HG03354 (cell line): ENCODE measurements at regions not wholly inside any gene's neighbourhood (a gene's known extent, or its start where the extent isn't known, plus 50 kb on each side); places are given as distances from the start of the nearest gene placed in this dataset.
A peak's percentile ranks its signal among the peaks of the same experiment; 100 is the strongest.

Experiments used
- ATAC-seq: cut with Tn5 transposase; IDR thresholded peaks from one replicate; pipeline ENCODE4 v1.9.1; 2021; ENCODE audit warnings: mild to moderate bottlenecking; ENCODE audit not compliant: unreplicated experiment, poor library complexity, severe bottlenecking

- ATAC-seq = no peak
Measured at GRCh38 chr11:8340296-8340695, 76.6 kb upstream of the LMO1 start.

GRCh38 chr11:8339592-8340022 lies 75.9 kb upstream of the LMO1 start:
- no peak for ATAC-seq

GRCh38 chr11:8338138-8338537 lies 74.5 kb upstream of the LMO1 start:
- no peak for ATAC-seq

DNA sequence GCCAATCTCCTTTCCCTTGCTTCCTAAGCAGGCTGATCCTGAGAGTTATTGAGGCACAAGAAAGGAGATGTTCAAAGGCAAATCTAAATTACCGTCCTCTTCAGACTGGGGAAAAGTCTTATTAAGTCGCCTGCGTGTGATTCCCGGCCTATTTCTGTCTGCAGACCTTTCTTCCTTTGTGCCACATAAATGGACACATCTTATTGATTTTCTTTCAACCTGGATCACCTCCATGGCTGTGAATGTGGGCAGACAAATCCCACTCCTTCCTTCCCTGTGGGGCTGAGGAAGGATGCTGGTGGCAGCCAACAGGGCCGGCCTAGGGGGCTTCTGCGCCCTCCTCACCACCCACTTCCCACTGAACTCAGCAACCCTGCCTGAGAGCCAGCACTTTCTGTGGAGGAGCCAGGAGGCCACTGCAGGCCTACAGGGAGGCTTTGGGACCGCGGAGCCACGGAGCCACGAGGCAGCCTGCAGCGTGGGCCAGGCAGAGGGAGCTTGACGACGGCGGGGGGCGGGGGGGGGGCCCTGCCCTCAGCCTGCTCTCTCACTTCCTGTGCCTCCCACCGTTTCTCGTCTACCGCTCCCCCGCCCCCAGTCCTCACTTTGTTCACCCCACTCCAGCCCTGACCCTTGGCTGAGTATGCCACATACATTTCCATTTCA lies 73.6 kb upstream of the LMO1 start:
- no peak for ATAC-seq

- ATAC-seq = no peak
Measured at GRCh38 chr11:8336356-8337129, 72.9 kb upstream of the LMO1 start.

DNA sequence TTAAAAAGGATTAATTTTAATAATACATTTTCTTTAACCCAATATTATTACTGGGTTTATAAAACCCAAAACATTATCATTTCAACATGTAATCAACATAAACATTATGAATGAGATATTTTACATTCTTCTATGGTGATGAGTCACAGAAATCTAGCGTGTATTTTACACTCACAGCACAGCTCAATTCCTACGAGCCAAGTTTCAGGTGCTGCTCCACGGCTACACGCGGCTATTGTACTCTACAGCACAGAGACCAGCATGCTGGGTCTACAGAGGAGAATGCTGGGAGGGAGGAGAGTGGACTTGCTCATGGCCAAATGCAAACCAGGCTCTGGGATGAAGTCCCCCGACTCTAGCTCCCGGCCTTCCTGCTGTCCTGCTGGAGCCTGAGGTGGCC lies 72.0 kb upstream of the LMO1 start:
- ATAC-seq = no peak

DNA sequence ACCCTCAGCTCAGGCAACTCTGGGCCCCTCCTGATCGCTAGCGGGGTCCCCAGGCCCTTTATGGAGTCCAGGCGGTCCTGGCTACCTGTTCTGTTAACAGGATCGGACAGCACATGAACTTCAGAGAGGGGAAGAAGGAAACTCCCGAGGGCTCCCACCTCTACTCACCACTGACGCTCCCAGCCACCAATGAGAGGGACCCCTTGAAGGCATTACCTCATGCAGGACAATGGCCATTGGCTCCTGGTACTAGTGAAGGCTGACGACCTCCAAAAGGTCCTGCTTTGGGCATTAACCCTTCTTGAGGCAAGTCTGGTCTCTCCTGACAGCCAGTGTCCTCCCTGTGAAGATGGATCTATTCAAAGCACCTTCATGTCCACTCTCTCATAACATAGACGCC lies 71.5 kb upstream of the LMO1 start:
- no peak for ATAC-seq

DNA sequence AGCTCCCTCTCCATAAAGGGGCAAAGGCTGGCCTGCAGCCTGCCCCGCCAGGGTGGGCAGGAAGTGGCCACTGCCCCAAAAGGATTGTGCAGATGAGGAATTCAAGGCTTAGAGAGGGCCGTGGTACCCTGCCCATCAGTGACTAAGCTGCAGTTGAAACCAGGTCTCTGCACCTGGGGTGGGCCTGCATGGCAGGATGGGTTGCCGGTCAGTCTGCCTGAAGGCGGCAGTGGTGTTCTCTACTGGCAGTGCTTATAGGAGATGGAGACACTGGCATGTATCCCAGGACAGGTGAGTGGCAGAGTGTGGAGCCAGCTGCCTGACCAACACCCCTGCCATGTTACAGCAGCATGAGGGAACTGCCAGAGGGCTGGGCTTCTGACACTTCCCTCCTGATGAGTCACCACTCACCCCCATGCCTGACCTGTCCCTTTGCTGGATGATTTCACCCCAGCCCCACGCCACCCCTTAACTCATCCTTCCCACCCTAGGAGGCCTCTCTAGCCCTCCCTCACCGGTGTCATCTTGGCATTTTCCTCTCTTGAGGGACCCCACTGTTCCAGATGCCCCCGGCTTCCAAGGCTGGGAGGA lies 70.2 kb upstream of the LMO1 start:
- ATAC-seq = no peak

DNA sequence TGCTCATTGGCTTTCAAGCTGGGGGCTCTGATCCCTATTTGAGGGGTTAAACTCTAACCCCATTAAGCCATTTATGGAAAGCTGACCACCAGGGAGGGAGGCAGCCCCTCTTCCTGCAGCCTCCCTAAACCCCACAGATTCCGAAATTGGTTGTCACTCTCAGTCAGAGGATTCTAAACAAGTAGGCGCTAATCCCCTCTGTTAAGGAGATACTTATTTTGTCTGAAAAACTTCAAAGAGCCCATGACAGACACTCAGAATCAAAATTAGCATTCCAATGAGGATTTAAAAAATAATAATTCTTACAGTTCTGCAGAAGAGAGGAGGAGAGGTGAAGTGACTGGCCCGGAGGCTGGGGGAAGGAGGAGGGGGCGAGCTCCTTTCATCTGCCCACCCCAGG lies 69.7 kb upstream of the LMO1 start:
- no peak for ATAC-seq

DNA sequence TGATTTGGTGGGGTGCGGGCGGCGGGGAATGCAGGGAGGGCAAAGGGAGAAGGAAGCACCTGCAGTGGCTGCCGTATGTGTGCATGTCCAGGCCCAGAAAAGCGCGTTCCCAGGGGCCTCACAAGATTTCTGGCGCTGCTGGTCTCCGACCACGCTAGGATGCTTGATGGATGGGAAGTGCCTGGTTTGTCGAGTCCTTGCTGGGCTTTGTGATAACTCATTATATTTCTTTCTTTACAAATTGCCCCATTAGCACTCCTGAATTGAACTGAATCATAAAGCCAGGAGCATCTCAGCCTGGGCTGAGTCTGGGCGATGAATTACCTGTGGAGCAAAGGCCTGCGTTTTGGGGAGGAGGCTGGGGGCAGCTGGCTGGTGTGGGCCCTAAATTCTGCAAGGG lies 69.2 kb upstream of the LMO1 start:
- ATAC-seq = no peak

DNA sequence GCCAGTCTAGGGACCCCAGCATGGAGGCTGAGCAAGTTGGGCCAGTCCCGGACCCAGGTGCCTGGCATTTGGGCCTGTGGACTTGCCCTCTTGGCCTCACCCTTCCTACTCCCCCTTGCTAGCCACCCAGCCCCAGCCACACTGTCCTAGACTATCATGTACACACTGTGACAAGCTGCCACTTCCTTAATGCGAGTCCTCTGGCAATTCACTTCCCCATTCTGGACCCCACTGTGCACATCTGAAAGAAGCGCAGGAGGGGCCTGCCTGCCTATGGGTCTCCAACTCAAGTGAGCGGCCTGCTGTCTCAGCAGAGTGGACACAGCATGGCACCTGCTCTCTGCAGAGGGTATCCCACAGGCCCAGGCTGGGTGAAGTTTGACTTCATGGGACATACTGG lies 68.5 kb upstream of the LMO1 start:
- peak; percentile 36 for ATAC-seq

- no peak for ATAC-seq
Measured at GRCh38 chr11:8331767-8332166, 68.1 kb upstream of the LMO1 start.

GRCh38 chr11:8330896-8331295 lies 67.2 kb upstream of the LMO1 start:
- no peak for ATAC-seq

DNA sequence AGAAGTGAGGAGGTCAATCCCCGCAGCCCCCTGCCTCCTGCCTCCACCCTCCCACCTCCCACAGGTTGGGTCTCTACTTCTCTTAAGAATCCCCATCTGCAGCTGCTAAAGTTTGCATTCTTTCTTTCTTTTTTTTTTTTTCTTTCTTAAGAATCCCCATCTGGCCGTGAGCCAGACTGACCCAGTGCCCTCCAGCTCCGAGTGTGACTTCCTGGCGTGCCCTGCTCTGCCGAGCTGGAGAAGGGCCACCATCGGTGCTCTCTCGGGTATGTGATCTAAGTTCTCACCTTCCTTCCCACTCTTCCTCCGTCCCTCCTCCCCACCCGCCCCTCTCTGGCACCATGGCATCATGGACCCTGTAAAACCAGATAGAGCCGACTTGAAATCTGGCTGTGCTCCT lies 66.7 kb upstream of the LMO1 start:
- ATAC-seq = no peak

DNA sequence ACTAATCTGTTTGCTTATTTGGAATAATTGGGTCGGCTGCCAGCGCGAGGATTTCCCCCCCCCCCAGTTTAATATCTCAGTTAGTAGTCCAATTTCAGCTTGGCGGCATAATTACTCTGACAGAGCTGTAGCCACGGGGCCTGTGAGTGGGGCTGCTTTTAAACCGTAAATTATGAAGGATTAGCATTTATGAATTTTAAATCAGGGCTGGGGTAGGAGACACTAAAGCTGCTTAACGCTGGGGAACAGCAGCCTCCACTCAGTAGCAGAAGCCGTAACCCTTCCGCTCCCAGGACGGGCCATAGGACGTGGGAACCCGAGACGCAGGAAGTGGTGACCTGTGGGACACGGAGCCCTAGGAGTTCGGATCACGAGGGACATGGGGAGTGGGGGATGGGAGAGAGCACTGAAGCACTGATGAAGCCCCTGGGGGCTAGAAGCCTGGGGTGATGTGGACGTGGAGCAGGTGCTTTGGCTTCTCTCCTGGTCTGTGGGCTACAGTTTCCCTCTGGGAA lies 66.2 kb upstream of the LMO1 start:
- no peak for ATAC-seq

- ATAC-seq = no peak
Measured at GRCh38 chr11:8329336-8329735, 65.7 kb upstream of the LMO1 start.

GRCh38 chr11:8328848-8329330 lies 65.2 kb upstream of the LMO1 start:
- peak; percentile 69 for ATAC-seq

DNA sequence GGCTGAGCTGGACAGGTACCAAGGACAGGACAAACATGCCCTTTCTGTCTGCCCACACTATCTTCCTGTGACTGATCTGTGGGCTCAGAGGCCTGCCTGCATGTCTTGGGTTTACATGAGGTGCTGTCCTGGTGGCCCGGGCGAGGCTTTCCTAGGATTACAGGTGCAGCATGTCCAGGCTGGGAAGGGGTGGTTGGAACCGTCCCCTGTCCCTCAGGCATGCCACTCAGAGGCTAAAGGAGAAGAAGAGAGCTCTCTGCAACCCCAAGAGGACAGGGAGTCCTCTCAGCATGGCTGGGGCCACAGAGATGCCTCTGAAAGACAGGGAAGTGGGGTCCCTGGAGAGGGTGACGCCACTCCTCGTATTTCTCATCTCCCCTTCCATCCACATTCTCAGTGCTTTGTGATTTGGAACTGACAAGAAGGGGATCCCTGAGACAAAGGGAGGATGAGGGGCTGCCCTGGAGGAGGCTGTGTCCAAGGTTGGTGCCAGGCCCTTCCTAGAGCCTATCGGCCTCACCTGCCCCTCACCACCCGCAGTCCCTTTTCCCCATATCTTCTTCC lies 64.6 kb upstream of the LMO1 start:
- ATAC-seq = peak; percentile 6

GRCh38 chr11:8327761-8328192 lies 64.1 kb upstream of the LMO1 start:
- ATAC-seq = peak; percentile 63

- no peak for ATAC-seq
Measured at GRCh38 chr11:8326337-8326736, 62.7 kb upstream of the LMO1 start.
